GM18909 (cell line): ENCODE measurements at regions not wholly inside any gene's neighbourhood (a gene's known extent, or its start where the extent isn't known, plus 50 kb on each side); places are given as distances from the start of the nearest gene placed in this dataset.

Source experiments
- ATAC-seq: cut with Tn5 transposase; IDR thresholded peaks from one replicate; pipeline ENCODE4 v1.9.1; 2021; ENCODE audit warnings: mild to moderate bottlenecking; ENCODE audit not compliant: unreplicated experiment, poor library complexity

DNA sequence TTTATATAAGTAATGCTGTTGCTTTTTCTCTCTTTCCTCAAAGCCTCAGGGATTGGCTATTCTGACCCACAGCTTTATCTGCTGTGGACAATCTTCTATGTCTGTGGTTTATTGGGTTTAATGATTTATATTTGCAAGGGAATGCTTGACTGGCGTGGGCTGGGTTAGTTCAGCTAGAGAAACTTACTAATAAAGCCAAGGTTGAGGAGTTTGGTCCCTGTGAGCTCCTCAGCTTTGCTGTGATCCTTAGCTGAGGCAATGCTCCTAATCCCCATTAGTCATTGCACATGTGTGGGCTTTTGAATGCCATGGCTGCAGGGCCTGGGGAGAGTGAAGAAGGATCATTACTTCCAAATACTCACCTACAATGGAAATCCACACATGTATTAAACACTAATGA is 179.3 kb downstream of the ZNF326 start:
- no peak for ATAC-seq

DNA sequence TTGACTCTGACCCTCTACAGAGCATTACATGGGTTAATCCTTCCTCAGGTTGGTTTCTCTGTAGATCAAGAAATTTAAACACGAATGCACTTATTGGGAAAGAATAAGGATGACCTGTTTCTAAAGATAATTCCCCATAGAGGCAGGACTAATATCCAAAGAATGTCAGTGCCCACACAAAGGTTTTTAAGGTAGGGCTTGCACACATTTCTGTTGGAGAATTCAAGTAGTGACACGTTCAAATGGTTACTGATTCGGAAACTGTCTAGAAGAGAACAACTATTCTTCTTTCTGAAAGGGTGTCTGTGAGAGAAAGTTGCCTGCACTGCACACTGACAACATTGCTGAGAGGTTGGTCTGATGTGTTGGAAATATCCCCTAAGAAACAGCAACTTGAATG is 167.3 kb downstream of the ZNF326 start:
- no peak for ATAC-seq

DNA sequence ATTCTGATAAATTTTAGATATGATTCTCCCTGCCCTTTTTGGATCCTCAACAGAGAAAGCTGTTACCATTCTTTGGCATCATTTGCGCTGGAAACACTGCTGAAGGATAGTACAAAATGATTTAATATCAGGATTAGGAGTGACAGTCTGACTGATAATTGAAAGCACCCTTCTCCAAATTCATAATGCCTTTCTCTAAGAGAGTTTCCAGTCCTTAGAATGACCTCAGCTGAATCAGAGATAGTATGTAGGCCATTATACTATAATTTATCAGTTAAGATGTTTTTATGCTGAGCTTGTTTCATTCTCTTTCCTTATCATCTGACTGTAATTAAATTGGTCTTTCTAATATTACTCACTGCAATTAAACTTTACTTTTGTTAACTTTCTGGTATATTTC is 166.7 kb downstream of the ZNF326 start:
- ATAC-seq: no peak

DNA sequence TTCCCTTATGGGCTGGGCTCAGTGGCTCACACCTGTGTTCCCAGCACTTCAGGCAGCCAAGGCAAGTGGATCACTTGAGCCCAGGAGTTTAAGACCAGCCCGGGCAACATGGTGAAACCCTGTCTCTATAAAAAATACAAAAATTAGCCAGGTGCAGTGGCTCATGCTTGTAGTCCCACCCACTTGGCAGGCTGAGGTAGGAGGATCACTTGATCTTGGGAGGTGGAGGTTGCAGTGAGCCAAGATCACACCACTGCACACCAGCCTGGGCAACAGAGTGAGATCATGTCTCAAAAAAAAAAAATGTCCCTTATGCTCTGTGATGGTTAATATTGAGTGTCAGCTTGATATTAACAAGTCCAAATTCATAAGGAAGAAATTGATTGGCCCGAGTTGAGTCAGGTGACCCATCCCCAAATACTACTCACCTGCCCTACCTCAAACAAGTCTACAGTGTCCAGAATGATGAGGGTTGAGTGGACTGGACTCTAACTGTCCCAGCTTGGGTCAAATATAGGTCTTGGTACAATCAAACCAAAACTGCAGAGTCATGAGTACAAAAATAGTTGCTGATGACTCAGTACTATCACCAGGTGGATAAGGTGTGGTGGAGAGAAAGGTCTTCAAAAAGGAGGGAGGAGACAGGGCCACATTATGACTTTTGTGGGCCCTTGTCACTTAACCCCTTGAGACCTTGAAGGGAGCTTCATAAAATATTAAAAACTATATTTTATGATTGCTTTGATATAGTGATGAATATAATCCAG is 161.0 kb downstream of the ZNF326 start:
- ATAC-seq: no peak

DNA sequence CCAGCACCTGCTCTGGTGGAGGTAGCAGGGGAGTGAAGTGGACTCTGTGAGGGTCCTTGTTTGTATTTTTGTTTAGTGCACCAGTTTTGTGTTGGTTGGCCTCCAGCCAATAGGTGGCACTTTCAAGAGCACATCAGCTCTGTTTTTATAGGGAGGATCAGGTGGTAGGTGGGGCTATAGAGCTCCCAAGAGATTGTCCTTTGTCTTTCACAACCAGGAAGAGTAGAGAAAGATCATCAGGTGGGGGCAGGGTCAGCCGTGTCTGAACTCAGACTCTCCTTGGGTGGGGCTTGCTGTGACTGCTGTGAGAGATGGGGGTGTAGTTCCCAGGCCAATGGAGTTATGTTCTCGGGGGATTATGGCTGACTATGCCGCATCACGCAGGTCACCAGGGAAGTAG is 159.8 kb downstream of the ZNF326 start:
- no peak for ATAC-seq

DNA sequence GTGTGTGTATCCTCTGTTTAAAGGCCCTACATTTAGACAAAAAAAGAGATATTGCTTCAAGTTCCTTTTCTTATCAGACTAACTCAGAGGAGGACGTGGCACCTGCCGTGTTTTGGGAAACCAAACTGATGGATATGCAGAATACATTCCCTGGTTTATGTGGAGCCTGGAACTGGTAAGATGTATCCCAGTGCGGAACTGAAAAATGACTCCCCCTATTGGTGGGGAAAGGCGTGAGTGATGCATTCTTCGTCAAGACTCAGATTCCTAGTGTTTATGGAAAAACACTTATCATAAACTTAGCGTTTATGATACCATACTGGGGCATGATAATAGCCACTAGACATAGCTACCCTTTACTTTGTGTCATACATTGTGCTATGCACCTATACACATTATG is 154.2 kb downstream of the ZNF326 start:
- no peak for ATAC-seq

DNA sequence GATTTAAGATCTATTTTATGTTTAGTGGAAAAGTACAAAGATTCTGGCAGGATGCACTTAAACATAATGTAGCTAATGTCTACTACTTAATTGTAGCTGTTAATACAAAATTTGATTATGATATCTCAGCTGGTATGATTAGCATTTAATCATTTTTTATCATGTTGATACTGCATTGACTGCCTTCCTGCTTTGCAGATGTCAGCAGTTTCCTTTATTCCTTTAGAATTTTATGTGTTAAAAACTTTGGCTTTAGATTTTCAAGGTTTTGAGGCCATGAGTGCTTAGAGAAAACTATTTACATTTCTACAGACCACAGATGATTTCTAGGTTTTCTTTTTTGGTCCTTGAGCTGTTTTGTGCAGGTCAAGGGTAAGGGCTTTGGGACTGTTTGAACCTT is 152.2 kb downstream of the ZNF326 start:
- ATAC-seq: no peak

DNA sequence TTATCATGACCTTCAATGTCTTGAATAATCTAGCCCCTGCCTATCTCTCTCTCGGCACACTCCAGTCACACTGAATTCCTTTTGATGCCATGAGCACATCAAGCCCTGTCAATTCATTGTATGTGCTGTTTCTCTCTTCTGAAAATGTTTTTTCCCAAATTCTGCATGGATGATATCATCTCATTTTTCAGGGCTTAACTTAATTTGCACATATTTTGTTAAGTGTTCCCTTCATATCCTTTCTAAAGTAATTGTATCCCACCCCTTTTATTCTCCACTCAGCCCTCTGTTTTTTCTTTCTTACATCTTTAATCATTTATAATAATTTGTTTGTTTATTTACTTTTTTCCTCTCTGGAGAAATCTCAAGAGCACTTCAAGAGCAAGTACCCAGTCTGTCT is 149.9 kb downstream of the ZNF326 start:
- ATAC-seq: no peak

DNA sequence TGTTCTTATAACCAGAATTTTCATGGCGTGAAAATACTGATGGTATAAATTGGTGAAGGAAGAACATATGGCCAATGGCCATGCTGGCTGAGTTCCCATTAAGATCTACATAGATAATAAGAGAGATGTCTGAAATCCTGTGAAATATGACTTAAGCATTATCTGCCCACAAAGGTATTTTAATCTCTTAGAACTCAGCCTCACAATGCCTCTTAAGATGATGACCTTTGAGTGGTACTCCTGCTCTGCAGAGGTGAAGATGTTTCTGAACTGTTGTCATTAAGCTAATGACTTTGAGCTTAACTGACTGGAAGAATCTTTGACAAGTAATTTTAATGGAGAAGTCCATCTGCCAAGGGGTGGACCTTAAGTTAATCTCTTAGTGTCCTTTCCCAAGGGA is 148.7 kb downstream of the ZNF326 start:
- ATAC-seq: no peak

DNA sequence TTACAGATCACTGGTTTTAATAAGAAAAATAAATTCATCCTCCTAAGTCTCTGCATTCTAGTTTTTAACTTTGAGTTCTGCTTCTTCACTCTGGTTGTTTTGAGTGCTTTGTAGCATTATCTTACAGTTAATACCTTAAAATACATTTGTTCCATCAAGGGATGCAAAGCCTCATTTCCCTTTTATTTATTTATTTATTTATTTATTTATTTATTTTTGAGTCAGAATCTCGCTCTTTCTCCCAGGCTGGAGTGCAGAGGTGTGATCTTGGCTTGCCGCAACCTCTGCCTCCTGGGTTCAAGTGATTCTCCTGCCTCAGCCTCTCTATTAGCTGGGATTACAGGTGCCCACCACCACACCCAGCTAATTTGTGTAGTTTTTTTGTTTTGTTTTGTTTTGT is 147.8 kb downstream of the ZNF326 start:
- no peak for ATAC-seq

DNA sequence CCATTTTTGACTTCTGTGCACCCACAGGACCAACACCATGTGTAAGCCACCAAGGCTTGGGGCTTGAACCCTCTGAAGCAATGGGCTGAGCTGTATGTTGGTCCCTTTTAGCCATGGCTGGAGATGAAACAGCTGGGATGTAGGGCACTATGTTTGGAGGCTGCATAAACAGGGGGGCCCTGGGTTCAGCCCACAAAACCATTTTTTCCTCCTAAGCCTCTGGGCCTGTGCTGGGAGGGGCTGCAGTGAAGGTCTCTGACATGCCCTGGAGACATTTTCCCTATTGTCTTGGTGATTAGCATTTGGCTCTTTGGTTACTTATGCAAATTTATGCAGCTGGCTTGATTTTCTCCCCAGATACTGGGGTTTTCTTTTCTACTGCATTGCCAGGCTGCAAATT is 144.9 kb downstream of the ZNF326 start:
- no peak for ATAC-seq

DNA sequence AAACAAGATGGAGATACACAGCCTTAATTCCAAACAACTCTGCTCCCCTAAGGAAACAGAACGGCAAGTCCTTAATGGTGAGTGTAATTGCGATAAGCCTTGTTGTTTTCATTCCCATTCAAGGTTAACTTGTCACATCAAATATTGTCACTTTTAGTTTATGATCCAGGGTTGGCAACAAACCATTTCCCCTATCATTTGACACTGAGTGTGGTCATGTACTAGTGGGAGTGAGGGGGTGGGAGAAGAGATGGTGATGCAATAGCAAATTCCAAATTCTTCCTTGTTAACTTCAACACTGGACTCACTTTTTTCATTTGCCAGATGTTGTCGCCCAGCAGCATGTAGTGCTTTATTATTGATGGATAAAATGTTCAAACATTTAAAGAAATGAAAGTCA is 140.4 kb downstream of the ZNF326 start:
- no peak for ATAC-seq

DNA sequence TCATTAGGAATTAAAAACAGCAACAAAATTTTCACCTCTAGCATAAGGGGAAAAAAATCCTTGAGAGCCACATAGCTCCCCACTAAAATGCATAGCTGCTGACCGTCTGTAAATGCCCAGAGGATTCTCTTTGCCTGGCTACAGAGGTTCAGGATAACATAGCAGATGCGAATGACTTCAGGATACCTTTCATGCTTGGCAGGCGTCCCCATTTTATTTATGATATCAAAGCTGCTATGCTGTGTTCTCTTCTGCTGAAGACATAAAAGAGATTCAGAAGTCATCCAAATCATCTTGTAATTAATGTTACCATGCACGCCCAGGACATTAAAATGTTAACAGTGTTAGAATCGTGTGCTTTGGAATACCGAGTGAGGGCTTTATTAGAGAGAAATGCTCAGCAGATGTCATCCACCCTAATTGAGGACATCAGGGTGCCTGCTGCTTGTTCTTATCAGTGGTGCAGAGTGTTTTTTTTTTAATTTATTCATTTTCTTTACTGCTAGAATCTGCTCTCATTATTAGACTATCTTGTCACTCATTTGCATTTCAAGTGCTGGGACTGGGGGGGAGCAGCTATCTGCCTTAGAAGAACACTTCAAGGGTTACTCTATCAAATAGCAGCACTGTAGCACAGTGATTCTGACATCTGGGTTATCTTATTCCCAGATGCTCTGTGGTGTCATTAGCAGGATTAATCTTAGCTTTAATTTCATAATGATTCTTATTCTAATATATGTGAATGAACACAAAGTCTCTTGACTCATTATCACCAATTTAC is 139.5 kb downstream of the ZNF326 start:
- no peak for ATAC-seq

DNA sequence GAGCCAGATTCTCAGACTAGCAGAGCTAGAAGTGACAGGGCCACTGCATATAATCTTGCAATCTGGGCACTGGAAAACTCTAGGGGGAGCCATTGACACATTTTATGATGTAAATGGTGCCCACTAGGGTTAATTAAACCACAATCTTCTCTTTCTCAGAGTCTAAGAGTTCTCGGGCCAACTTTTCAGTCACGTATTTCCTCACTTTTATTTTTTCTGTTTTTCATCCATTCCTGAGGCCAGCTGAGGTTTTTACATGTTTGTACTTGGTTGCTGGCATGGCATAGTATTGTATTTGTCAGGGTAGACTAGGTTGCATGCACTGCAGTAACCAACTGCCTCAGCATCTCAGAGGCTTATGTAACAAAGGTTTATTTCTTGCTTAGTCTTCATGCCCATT is 138.2 kb downstream of the ZNF326 start:
- ATAC-seq: no peak

DNA sequence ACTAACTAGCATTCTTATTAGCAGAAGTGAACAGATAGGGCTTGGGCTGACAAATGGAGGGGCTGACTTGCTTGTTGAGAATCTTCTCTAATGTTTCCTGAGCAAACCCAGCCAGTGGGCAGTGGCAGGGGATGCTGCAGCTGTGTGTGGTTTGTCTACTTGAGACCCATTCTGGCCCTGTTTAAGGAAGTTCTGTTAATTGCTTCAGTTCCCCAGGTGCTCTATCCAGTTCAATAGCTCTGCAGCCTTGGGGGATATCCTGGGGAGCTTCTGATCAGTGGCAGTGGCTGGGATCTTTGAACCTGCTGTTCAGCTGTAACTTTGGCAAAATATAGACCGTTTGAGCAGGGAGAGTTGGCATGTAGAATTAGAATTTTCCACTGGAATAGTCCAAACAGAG is 137.4 kb downstream of the ZNF326 start:
- ATAC-seq: no peak

DNA sequence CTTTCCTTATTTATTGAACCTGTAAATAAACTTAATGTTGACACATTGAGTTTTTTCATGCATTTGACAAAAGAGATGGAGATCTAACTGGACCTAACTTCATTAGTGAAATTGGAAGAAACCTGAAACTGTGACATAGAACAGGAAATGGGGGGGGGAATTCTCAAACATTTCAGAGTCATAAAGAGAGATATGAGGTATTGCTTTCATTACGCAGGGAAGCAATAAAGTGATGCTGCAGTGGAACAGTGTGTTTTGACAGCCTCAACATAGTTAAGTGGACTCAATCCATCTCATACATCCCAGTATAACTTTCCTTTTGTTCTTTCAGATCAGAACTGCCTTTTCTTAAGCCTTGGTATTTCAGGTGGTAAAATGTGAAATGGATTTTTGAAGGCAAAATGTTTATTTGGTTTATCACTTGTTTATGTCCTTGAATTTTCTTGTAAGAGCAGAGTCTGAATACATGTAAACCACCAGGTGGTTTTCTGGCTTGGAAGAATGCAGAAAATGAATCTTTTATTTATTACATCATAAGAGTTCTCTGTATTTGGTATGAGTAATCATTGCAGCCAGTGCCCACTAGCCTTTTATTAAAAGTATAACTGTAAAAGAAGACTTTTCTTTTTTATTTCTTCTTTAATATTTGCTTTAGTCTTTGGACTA is 132.5 kb downstream of the ZNF326 start:
- no peak for ATAC-seq

DNA sequence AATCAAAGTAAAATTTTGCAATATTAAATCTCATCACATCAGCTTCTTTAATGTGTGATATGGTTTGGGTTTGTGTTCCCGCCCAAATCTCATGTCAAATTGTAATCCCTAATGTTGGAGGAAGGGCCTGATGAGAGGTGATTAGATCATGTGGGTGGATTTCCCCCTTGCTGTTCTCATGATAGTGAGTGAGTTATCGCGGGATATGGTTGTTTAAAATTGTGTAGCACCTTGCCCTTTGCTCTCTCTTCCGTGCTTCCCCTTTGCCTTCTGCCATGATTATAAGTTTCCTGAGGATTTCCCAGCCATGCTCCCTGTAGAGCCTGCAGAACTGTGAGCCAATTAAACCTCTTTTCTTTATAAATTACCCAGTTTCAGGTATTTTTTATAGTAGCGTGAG is 131.9 kb downstream of the ZNF326 start:
- ATAC-seq: no peak

DNA sequence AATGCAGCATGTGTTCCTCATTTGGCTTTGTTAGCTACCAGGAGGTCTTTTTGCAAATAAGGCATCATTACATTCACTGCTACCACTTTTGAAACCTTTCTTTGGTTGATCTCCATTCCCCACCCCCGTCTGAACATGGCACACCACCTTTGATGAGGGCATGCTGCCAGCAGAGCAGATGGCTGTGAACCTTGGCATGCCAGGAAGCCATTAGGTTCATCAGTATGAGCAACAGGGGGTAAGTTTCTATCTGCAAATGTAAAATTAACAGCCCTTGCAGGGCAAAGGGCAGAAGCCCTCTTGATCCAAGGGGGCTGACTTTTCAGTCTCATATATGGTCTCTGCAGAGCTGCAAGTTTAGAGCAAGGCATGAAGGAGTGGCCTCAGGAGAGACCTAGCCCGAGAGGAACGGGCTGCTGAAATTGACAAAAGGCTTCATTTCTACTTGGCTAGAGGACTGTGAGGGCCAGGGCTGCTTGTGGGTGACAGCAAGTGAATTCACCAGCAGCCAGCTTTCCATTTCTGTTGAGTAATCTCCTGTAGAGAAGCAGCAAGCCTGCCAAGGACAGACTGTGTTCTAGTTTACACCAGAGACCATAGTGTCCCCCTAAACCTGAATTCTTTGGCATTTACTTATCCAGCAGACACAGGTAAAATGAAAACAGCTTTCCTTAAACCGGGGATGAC is 127.9 kb downstream of the ZNF326 start:
- ATAC-seq: no peak

DNA sequence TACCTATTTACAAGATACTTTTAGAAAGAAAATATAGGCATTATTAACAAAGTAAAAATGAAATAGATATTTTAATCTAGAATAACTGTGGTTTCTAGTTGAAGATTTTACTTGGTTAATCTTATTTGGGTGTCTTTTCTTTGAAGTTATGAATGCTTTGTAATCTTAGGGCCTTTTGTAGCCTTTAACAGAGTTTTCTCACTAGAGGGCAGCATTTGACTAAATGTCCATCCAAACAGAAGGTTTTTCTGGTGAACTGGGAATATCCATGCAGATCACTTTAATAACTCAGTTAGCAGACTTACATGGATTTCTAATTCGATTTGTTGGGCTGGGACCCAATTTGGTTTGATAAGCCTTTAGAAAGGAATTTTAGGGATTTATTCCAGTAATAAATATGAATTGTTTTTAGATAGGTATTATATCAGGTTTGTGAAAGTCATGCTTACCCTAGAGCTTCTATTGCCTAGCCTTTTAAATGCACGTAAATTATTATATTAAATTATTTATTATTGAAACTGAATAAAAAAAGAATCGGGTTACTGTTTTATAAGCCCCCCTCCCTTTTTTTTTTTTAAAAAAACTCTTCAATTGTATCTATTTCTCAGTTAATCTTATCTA is 119.7 kb downstream of the ZNF326 start:
- peak; percentile 45 for ATAC-seq

DNA sequence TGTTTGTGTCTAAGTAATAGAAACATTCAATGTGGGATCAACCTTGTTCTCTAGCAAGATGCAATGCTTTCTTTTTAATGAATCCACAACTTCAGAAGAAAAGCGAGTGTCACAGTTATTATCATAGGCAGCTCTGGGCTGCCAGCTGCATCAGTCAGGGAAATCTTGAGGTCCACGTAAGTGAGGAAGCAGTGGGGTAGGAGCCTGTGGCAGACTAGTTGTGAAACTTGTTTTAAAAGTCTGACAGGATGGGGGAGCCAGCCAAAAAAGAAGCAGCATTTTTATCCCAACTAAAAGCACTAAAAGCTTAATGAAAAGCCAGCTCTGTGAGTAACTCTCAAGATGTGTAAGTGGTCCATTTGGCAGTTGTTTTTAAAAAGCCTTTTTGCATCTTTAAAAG is 113.1 kb downstream of the ZNF326 start:
- no peak for ATAC-seq
